Epidermal melanocyte (primary cell): ENCODE measurements at regions not wholly inside any gene's neighbourhood (a gene's known extent, or its start where the extent isn't known, plus 50 kb on each side); places are given as distances from the start of the nearest gene placed in this dataset.
"Not testable (repeated sequence)": the region's sequence is repeated elsewhere in the genome, so short reads cannot be mapped to it uniquely, and the experiment has no call there.

Experiments
- DNase-seq: peaks from one replicate; pipeline ENCODE4 v3.0.0; 2011; ENCODE audit warnings: low spot score; ENCODE audit not compliant: insufficient read length

GRCh38 chr12:127944211-127944899 is 322.6 kb upstream of the TMEM132C start:
- DNase-seq: no peak

- no peak for DNase-seq
Measured at GRCh38 chr12:127957001-127957660, 309.8 kb upstream of the TMEM132C start.

- no peak for DNase-seq
Measured at GRCh38 chr12:127962303-127962702, 304.7 kb upstream of the TMEM132C start.

DNA sequence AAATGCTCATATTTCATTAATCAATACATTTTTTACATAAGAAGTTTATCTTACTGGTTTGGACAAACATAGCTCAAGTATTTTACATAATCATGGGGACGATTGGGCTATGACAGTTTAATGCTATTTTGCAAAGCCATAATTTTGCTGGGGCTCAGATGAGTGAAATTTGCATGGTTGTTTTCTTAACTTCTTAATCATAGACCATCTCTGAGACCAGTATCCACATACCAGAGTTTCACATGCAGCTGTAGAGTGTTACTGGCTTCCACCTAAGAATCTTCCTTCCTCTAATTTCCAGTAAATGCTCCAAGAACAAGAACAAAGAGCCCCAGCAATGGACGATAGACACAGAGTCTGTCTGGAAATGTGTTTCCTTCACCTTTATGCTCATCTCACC is 303.0 kb upstream of the TMEM132C start:
- no peak for DNase-seq

DNA sequence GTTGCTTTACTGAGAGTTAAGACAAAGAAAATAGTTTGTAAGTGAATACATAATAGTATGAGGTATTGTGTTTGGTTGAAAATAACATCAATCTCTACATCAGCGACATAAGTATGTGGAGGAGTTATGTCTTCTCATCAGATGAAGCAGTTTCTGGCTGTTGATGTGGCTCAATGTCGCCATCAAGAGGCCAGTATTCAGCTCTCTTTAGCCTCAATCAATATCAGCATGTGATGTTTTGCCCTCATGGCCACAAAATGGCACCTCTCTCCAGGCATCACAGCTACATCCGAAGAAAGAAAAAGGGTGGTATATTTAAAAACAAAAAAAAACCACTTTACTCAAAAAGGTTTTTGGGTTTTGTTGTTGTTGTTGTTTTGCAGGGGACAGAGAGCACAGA is 302.3 kb upstream of the TMEM132C start:
- DNase-seq: no peak

GRCh38 chr12:127966331-127966730 is 300.6 kb upstream of the TMEM132C start:
- DNase-seq: no peak

- no peak for DNase-seq
Measured at GRCh38 chr12:127970491-127970890, 296.5 kb upstream of the TMEM132C start.

DNA sequence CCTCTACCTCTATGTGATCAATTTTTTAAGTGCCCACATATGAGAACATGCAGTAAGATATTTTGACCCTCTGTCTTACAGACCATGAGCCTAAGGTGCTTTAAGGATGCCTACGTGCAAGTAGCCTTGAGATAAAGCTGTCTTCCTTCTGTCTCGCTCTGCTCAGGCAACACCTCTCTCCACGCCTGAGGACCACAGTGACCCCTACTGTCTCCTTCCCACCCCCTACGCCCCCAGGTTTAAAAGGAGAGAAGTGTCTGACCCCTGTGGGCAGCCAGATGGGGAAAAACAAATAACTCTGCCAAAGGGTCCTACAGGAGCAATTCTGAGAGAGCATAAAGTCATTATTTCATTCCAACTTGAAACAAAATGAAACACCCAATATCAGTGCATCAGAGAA is 286.4 kb upstream of the TMEM132C start:
- no peak for DNase-seq

DNA sequence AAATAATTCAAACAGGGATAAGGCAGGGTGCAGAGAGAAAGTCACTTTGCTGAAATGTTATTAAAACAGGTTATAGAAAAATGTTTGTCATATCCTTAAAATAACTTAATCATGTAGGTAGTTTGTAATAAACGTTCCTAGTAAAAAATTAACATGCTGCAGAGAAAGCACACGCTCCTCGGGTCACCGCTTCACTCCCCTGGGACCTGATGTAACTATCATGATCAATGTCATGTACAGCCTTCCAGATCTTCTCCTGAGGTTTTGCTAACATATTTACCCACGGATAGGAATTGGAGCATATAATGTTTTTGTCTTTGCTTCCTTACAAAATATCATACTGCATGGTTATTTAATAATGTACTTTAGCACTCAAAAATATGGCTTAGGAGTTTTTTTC is 285.1 kb upstream of the TMEM132C start:
- no peak for DNase-seq

- DNase-seq: not testable (repeated sequence)
Measured at GRCh38 chr12:127983213-127983791, 283.7 kb upstream of the TMEM132C start.

DNA sequence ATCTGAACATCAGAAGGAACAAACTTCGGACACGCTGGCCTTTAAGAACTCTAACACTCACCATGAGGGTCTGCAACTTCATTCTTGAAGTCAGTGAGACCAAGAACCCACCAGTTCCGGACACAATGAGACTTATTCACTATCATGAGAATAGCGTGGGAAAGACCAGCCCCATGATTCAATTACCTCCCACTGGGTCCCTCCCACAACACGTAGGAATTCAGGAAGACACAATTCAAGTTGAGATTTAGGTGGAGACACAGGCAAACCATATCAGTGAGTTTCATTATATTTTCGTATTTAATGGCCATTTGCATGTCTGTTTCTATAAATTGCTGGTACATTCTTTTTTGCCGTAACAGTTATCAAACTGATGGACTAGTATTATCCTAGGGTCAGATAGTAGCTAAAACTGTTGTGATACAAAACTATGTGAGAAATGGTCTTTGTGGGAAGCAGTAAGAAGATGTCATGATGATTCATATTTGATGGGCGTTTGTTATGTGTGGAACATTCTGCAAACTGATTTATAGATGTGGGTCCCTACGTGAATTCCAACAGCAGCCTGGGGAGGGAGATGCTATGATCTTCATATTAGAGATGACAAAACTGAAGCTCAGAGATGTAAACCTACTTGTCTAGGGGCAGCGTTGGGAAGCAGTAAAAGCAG is 282.4 kb upstream of the TMEM132C start:
- no peak for DNase-seq

DNA sequence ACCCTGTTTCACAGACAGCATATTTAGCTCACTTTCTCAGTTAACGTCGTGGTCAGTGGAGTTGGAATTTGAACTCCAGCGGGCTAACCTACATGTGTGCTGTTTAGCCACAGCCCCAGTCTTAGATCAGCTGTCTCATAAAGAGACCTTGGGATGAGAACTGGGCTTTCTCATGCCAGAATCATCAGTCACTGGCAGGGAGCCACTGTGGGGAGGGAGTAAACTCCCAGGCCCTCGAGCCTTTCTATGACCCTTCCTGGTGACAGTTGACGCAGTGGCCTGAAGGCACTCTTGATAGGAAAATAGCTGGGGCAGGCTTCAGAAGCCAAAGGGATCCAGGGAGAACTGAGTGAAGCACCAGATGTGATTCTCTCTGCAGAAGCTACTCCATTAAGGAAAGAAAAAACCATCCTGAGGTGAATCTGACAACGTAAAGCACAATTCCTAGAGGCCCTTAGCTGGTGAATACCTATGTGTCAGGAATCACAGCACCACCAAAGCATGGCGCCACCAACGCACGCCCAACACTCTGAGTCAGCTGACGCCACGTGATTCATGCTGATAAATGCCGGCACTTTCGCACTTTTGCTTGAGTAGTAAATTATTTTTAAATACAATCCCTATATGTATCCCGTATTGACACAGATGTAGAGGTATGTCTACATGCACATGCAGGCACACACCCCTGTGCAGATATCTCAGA is 279.6 kb upstream of the TMEM132C start:
- no peak for DNase-seq

DNA sequence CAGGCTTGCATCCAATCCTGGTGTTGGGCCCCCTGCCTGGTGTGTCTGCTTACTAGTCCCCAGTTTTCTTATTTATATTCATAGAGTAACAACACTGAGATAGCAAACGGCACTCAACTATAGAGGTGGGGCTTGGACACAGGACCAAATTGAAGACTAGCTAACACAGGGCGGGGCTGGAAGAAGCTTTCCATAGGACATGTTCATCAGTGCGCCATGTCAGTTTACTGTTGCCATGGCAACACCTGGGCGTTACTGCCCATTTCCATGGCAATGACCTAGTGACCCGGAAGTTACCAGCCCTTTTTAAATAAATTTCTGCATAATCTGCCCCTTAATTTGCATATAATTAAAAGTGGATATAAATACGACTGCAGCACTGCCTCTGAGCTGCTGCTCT is 275.5 kb upstream of the TMEM132C start:
- no peak for DNase-seq

DNA sequence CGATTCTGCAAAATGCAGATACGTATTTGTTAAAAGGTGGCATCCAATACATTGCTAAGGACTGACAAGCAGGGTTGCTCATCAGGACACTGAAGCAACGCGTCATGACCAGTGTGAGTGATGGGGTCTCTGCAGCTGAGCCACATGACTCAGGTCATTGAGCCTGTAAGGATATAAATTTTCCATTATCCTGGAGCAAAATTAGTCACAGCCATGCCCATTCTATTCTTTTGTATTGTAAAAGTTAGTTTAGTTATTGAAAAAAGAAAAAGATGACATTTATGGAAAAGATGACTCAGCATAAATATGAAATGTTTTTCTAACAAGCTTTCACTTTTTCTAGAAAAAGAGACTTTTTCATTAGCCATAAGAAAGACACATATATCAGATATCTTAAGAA is 268.0 kb upstream of the TMEM132C start:
- no peak for DNase-seq

- DNase-seq: no peak
Measured at GRCh38 chr12:128004383-128004938, 262.5 kb upstream of the TMEM132C start.

DNA sequence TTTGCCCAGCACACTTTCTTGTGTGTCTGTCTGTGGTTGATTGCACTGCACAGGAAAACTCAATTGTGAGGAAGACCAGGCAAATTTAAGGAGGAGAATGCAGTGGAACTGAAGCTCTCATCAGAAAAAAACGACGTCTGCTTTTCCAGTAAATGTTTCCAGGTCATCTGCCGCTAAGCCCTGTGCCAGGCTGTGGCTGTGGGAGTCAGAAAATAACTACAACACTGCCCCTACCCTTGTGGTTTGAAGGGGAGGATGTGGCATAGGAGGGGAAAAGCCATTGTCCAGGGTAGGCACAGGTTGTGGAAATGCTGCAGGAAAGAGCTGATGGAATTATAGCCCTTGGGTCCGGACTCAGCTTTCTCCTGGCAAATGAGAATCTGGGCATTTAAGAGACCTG is 259.7 kb upstream of the TMEM132C start:
- no peak for DNase-seq

DNA sequence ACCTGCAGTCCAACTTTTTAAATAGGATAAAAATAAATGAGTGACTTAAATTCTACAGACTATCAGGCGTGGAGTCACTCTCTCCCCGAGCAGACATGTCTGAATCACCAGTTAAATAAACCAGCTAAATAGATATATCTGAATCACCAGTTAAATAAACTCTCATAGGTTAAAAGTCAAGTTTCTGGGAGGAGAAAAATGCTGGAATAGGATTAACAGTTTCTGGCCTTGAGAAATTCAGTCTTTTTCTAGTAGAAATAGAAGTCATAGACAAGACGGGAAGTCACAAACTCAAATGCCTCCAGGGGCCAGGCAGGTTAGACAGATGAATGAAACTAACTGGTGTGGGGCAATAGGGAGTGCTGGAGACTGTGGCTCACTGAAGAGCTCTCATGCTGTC is 258.6 kb upstream of the TMEM132C start:
- DNase-seq: no peak

- no peak for DNase-seq
Measured at GRCh38 chr12:128009108-128009507, 257.9 kb upstream of the TMEM132C start.

DNA sequence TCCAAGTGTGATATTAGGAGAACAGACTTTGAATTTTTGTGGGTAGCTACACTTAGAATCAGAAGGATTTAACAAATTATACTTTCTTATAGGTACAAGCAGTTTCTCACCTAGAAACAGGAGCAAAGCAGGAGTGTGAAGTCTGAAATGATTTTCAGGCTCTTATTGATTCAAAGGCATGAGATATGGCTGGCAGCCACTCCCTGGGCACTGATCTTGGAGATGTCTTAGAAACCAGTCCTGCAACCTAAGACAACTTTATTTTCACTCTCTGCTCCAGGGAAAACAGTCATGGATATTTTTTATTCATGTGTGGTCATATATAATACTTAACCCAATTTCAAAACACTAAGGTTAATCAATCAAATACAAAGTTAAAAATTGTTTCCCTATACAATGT is 254.9 kb upstream of the TMEM132C start:
- no peak for DNase-seq

DNA sequence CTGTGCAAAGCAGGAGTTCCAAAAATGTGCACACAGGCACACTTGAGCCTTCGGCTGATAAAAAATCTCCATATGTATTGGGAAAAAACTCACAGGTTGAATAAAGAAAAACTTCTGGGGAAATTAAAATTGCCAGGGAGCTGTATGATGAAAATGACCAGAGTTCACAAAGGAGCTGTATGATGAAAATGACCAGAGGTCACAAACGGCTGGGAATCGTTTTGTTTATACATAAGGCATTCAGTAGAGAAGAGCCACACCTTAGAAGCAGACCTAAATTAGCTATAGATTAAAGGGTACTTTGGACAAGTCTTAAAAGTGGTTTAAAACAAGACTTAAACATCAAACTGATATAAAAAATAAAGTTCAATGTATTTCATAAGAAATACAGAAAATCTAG is 251.7 kb upstream of the TMEM132C start:
- no peak for DNase-seq

DNA sequence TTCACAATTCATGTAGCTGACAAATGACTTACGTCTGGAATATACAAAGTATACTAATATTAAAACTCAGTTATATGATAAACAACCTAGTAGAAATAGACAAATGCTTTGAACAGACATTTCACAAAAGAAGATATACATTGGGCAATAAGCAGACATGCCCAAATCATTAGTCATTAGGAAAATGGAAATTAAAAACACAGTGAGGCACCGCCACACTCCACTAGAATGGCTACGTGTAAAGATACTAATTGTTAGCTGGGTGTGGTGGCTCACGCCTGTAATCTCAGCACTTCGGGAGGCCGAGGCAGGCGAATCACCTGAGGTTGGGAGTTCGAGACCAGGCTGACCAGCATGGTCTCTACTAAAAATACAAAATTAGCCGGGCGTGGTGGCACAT is 248.9 kb upstream of the TMEM132C start:
- no peak for DNase-seq
